ENCODE measurements at regions not wholly inside any gene's neighbourhood (a gene's known extent, or its start where the extent isn't known, plus 50 kb on each side); places are given as distances from the start of the nearest gene placed in this dataset.

- Histone ChIP-seq H3K27ac (ENCODE audit: low read depth in 1 of 2, low read length in 2 of 2) (no peak overlapping the region), H3K4me3 (ENCODE audit: low read depth in 1 of 3, low read length in 3 of 3) (no peak overlapping the region), H3K27me3 (ENCODE audit: control insufficient read depth in 4 of 4, insufficient read depth in 4 of 4, low read length in 3 of 4) (no peaks in the 10 kb centered on the region), H3K4me1 (ENCODE audit: control insufficient read depth in 4 of 4, insufficient read depth in 4 of 4, low read length in 3 of 4) (no peaks in the 10 kb centered on the region), H3K9me3 (ENCODE audit: control insufficient read depth in 4 of 4, low read length in 3 of 4) (no peaks in the 10 kb centered on the region), H3K36me3 (ENCODE audit: control insufficient read depth in 4 of 4, insufficient read depth in 3 of 4, low read depth in 1 of 4, low read length in 3 of 4) (no peaks in the 10 kb centered on the region), H3K9ac (ENCODE audit: low read depth in 1 of 2, low read length in 2 of 2) (no peak overlapping the region)
- TF ChIP-seq GABPA (IDR thresholded peaks at IDR 0.05 in 1 of 2, conservative IDR thresholded peaks at IDR 0.05 in 1 of 2) (no peak), RXRA (IDR thresholded peaks at IDR 0.05) (no peak), EGR1 (IDR thresholded peaks at IDR 0.05; ENCODE audit: low read depth in 2 of 2) (no peak), REST (IDR thresholded peaks at IDR 0.05) (no peak), FOXA2 (IDR thresholded peaks at IDR 0.05) (no peak), HNF4G (IDR thresholded peaks at IDR 0.05) (no peak)
- TF ChIP-seq, protein P1, sequence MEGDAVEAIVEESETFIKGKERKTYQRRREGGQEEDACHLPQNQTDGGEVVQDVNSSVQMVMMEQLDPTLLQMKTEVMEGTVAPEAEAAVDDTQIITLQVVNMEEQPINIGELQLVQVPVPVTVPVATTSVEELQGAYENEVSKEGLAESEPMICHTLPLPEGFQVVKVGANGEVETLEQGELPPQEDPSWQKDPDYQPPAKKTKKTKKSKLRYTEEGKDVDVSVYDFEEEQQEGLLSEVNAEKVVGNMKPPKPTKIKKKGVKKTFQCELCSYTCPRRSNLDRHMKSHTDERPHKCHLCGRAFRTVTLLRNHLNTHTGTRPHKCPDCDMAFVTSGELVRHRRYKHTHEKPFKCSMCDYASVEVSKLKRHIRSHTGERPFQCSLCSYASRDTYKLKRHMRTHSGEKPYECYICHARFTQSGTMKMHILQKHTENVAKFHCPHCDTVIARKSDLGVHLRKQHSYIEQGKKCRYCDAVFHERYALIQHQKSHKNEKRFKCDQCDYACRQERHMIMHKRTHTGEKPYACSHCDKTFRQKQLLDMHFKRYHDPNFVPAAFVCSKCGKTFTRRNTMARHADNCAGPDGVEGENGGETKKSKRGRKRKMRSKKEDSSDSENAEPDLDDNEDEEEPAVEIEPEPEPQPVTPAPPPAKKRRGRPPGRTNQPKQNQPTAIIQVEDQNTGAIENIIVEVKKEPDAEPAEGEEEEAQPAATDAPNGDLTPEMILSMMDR (IDR thresholded peaks at IDR 0.05; ENCODE audit: low read depth, low read length, missing input control): no peak
- WGBS: 65% methylated on average over 3 of the region's 3 CpGs
- DNase-seq (ENCODE audit: low spot score): no peak
Measured at GRCh38 chr13:90188351-90188636, 1159.2 kb upstream of the MIR17HG start.

DNA sequence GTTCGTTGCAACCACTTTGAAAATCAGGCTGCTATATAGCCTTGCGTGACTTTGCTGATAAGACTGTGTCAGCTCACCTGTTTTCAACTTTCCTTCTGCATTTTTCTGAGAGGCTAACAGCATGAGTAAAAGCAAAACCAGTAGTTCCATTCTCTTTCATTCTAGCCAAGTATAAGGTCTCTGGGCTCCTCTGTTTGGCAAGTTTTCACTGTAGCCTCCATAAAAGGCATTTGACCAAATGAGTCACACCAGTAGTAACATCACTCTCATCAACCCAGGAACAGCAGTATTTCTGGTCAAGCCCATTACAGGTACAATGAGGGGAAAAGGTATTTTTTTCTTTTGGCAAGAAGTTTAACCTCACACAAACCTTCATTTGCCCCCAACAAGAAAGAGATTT, 1149.8 kb upstream of the MIR17HG start:
- DNase-seq (ENCODE audit: low spot score): no peak
- no peaks in the 10 kb centered on the region for H3K4me1 ChIP-seq (ENCODE audit: control insufficient read depth in 4 of 4, insufficient read depth in 4 of 4, low read length in 3 of 4)
- H3K27ac ChIP-seq (ENCODE audit: low read depth in 1 of 2, low read length in 2 of 2): no peak overlapping the region
- WGBS: 65% methylated on average over 2 of the region's 2 CpGs
- no peak overlapping the region for H3K9ac ChIP-seq (ENCODE audit: low read depth in 1 of 2, low read length in 2 of 2)
- TF ChIP-seq GABPA (IDR thresholded peaks at IDR 0.05 in 1 of 2, conservative IDR thresholded peaks at IDR 0.05 in 1 of 2): no peak
- TF ChIP-seq, protein P1 (IDR thresholded peaks at IDR 0.05; ENCODE audit: low read depth, low read length, missing input control): no peak
- TF ChIP-seq YY1 (IDR thresholded peaks at IDR 0.05): no peak
- no peaks in the 10 kb centered on the region for H3K27me3 ChIP-seq (ENCODE audit: control insufficient read depth in 4 of 4, insufficient read depth in 4 of 4, low read length in 3 of 4)
- no peaks in the 10 kb centered on the region for H3K9me3 ChIP-seq (ENCODE audit: control insufficient read depth in 4 of 4, low read length in 3 of 4)
- no peaks in the 10 kb centered on the region for H3K36me3 ChIP-seq (ENCODE audit: control insufficient read depth in 4 of 4, insufficient read depth in 3 of 4, low read depth in 1 of 4, low read length in 3 of 4)
- H3K4me3 ChIP-seq (ENCODE audit: low read depth in 1 of 3, low read length in 3 of 3): no peak overlapping the region

GRCh38 chr13:90201202-90201601, 1146.3 kb upstream of the MIR17HG start:
- no peak for DNase-seq (ENCODE audit: low spot score)
- no peaks in the 10 kb centered on the region for H3K27me3 ChIP-seq (ENCODE audit: control insufficient read depth in 4 of 4, insufficient read depth in 4 of 4, low read length in 3 of 4)
- H3K9ac ChIP-seq (ENCODE audit: low read depth in 1 of 2, low read length in 2 of 2): no peak overlapping the region
- H3K4me3 ChIP-seq (ENCODE audit: low read depth in 1 of 3, low read length in 3 of 3): no peak overlapping the region
- TF ChIP-seq SP1 (IDR thresholded peaks at IDR 0.05) (peak; percentile 38), RXRA (IDR thresholded peaks at IDR 0.05) (peak; percentile 33 to 68), TAF1 (conservative IDR thresholded peaks at IDR 0.05) (no peak), REST (IDR thresholded peaks at IDR 0.05) (no peak), NR2F2 (IDR thresholded peaks at IDR 0.05) (peak; percentile 37), HNF4A (conservative IDR thresholded peaks at IDR 0.05) (no peak), MAX (IDR thresholded peaks at IDR 0.05) (no peak), FOXA1 (IDR thresholded peaks at IDR 0.05) (no peak), ZBTB33 (IDR thresholded peaks at IDR 0.05) (no peak)
- H3K27ac ChIP-seq (ENCODE audit: low read depth in 1 of 2, low read length in 2 of 2): no peak overlapping the region
- H3K4me1 ChIP-seq (ENCODE audit: control insufficient read depth in 4 of 4, insufficient read depth in 4 of 4, low read length in 3 of 4): no peaks in the 10 kb centered on the region
- H3K36me3 ChIP-seq (ENCODE audit: control insufficient read depth in 4 of 4, insufficient read depth in 3 of 4, low read depth in 1 of 4, low read length in 3 of 4): no peaks in the 10 kb centered on the region
- H3K9me3 ChIP-seq (ENCODE audit: control insufficient read depth in 4 of 4, low read length in 3 of 4): no peaks in the 10 kb centered on the region
- WGBS: 54% methylated on average over 1 of the region's 1 CpG

Data from liver (tissue), 8 donors.